Activated naive CD4-positive, alpha-beta T cell treated with anti-CD3 and anti-CD28 coated beads, Interleukin-2, amount 50 U/mL, for 24 hours (primary cell): ENCODE measurements at regions not wholly inside any gene's neighbourhood (a gene's known extent, or its start where the extent isn't known, plus 50 kb on each side); places are given as distances from the start of the nearest gene placed in this dataset.
"Not testable (repeated sequence)": the region's sequence is repeated elsewhere in the genome, so short reads cannot be mapped to it uniquely, and the experiment has no call there.

Source experiments
- H3K27ac Mint-ChIP-seq: one replicate; pipeline ENCODE4 v1.8.0; 2021; ENCODE audit warnings: mild to moderate bottlenecking, mixed read lengths
- H3K27me3 Mint-ChIP-seq: one replicate; pipeline ENCODE4 v1.8.0; 2021; ENCODE audit warnings: mixed read lengths
- H3K36me3 Mint-ChIP-seq: one replicate; pipeline ENCODE4 v1.8.0; 2021; ENCODE audit warnings: mixed read lengths
- H3K4me1 Mint-ChIP-seq: one replicate; pipeline ENCODE4 v1.8.0; 2021; ENCODE audit warnings: mixed read lengths
- H3K4me3 Mint-ChIP-seq: one replicate; pipeline ENCODE4 v1.8.0; 2021; ENCODE audit warnings: mild to moderate bottlenecking, mixed read lengths
- H3K9me3 Mint-ChIP-seq: one replicate; pipeline ENCODE4 v1.8.0; 2021; ENCODE audit warnings: mixed read lengths

GRCh38 chr6:74410630-74411029 is 714.6 kb downstream of the CD109 start:
- no peaks in the 10 kb centered on the region for H3K4me1 Mint-ChIP-seq
- no peak overlapping the region for H3K4me3 Mint-ChIP-seq
- no peaks in the 10 kb centered on the region for H3K9me3 Mint-ChIP-seq
- no peak overlapping the region for H3K27ac Mint-ChIP-seq
- no peaks in the 10 kb centered on the region for H3K27me3 Mint-ChIP-seq
- no peaks in the 10 kb centered on the region for H3K36me3 Mint-ChIP-seq

GRCh38 chr6:74409447-74409846 is 713.4 kb downstream of the CD109 start:
- Mint-ChIP-seq H3K4me1 (no peaks in the 10 kb centered on the region), H3K27me3 (no peaks in the 10 kb centered on the region), H3K36me3 (no peaks in the 10 kb centered on the region), H3K4me3 (no peak overlapping the region), H3K27ac (no peak overlapping the region), H3K9me3 (no peaks in the 10 kb centered on the region)

- H3K9me3 Mint-ChIP-seq: no peaks in the 10 kb centered on the region
- H3K27ac Mint-ChIP-seq: no peak overlapping the region
- no peaks in the 10 kb centered on the region for H3K27me3 Mint-ChIP-seq
These were observed 712.8 kb downstream of the CD109 start for GRCh38 chr6:74408844-74409243.

GRCh38 chr6:74404366-74404765 is 708.4 kb downstream of the CD109 start:
- Mint-ChIP-seq H3K27ac (no peak overlapping the region), H3K9me3 (peaks cover 5% of the 10 kb centered on the region), H3K4me3 (no peak overlapping the region), H3K36me3 (no peaks in the 10 kb centered on the region), H3K4me1 (no peaks in the 10 kb centered on the region), H3K27me3 (no peaks in the 10 kb centered on the region)

More at GRCh38 chr6:74408844-74409243, 712.8 kb downstream of the CD109 start:
- Mint-ChIP-seq H3K36me3 (no peaks in the 10 kb centered on the region), H3K4me1 (no peaks in the 10 kb centered on the region), H3K4me3 (no peak overlapping the region)

- Mint-ChIP-seq H3K36me3 (no peaks in the 10 kb centered on the region), H3K27ac (no peak overlapping the region), H3K9me3 (peaks cover 5% of the 10 kb centered on the region), H3K27me3 (no peaks in the 10 kb centered on the region), H3K4me3 (no peak overlapping the region), H3K4me1 (no peaks in the 10 kb centered on the region)
These were observed 706.8 kb downstream of the CD109 start for GRCh38 chr6:74402781-74403180.

- H3K9me3 Mint-ChIP-seq: not testable (repeated sequence)
These were observed 682.4 kb downstream of the CD109 start for GRCh38 chr6:74378437-74378836.

GRCh38 chr6:74369556-74369993 is 673.6 kb downstream of the CD109 start:
- Mint-ChIP-seq H3K4me3 (no peak overlapping the region), H3K27ac (no peak overlapping the region), H3K9me3 (no peaks in the 10 kb centered on the region), H3K27me3 (no peaks in the 10 kb centered on the region), H3K4me1 (no peaks in the 10 kb centered on the region), H3K36me3 (no peaks in the 10 kb centered on the region)

More at GRCh38 chr6:74378437-74378836, 682.4 kb downstream of the CD109 start:
- H3K36me3 Mint-ChIP-seq, H3K4me3 Mint-ChIP-seq, H3K4me1 Mint-ChIP-seq, H3K27me3 Mint-ChIP-seq, H3K27ac Mint-ChIP-seq: not testable (repeated sequence)

GRCh38 chr6:74368746-74369145 is 672.7 kb downstream of the CD109 start:
- Mint-ChIP-seq H3K9me3 (no peaks in the 10 kb centered on the region), H3K27ac (no peak overlapping the region), H3K4me3 (no peak overlapping the region), H3K27me3 (no peaks in the 10 kb centered on the region), H3K4me1 (no peaks in the 10 kb centered on the region), H3K36me3 (no peaks in the 10 kb centered on the region)

GRCh38 chr6:74366634-74367033 is 670.6 kb downstream of the CD109 start:
- Mint-ChIP-seq H3K4me3 (no peak overlapping the region), H3K4me1 (no peaks in the 10 kb centered on the region), H3K27me3 (no peaks in the 10 kb centered on the region), H3K9me3 (no peaks in the 10 kb centered on the region), H3K36me3 (no peaks in the 10 kb centered on the region), H3K27ac (no peak overlapping the region)

GRCh38 chr6:74362391-74362790 is 666.4 kb downstream of the CD109 start:
- Mint-ChIP-seq H3K27me3 (no peaks in the 10 kb centered on the region), H3K27ac (no peak overlapping the region)

GRCh38 chr6:74357321-74357720 is 661.3 kb downstream of the CD109 start:
- H3K36me3 Mint-ChIP-seq: no peaks in the 10 kb centered on the region

More at GRCh38 chr6:74362391-74362790, 666.4 kb downstream of the CD109 start:
- no peaks in the 10 kb centered on the region for H3K36me3 Mint-ChIP-seq
- H3K9me3 Mint-ChIP-seq: no peaks in the 10 kb centered on the region
- H3K4me1 Mint-ChIP-seq: no peaks in the 10 kb centered on the region
- no peak overlapping the region for H3K4me3 Mint-ChIP-seq

GRCh38 chr6:74356391-74356790 is 660.4 kb downstream of the CD109 start:
- Mint-ChIP-seq H3K27me3 (no peaks in the 10 kb centered on the region), H3K27ac (no peak overlapping the region), H3K36me3 (no peaks in the 10 kb centered on the region), H3K4me3 (no peak overlapping the region), H3K4me1 (no peaks in the 10 kb centered on the region), H3K9me3 (no peaks in the 10 kb centered on the region)

More at GRCh38 chr6:74357321-74357720, 661.3 kb downstream of the CD109 start:
- H3K4me1 Mint-ChIP-seq: no peaks in the 10 kb centered on the region
- H3K4me3 Mint-ChIP-seq: no peak overlapping the region
- no peaks in the 10 kb centered on the region for H3K27me3 Mint-ChIP-seq
- no peak overlapping the region for H3K27ac Mint-ChIP-seq
- H3K9me3 Mint-ChIP-seq: no peaks in the 10 kb centered on the region

- H3K27me3 Mint-ChIP-seq: no peaks in the 10 kb centered on the region
- no peak overlapping the region for H3K4me3 Mint-ChIP-seq
- H3K27ac Mint-ChIP-seq: no peak overlapping the region
- H3K4me1 Mint-ChIP-seq: no peaks in the 10 kb centered on the region
- peaks cover 4% of the 10 kb centered on the region for H3K9me3 Mint-ChIP-seq
- H3K36me3 Mint-ChIP-seq: no peaks in the 10 kb centered on the region
These were observed 651.0 kb downstream of the CD109 start for GRCh38 chr6:74346936-74347535.

GRCh38 chr6:74343804-74344203 is 647.8 kb downstream of the CD109 start:
- Mint-ChIP-seq H3K36me3 (no peaks in the 10 kb centered on the region), H3K27ac (no peak overlapping the region), H3K9me3 (peaks cover 4% of the 10 kb centered on the region), H3K4me3 (no peak overlapping the region), H3K27me3 (no peaks in the 10 kb centered on the region), H3K4me1 (no peaks in the 10 kb centered on the region)

GRCh38 chr6:74343321-74343720 is 647.3 kb downstream of the CD109 start:
- H3K4me1 Mint-ChIP-seq, H3K36me3 Mint-ChIP-seq, H3K9me3 Mint-ChIP-seq, H3K4me3 Mint-ChIP-seq, H3K27me3 Mint-ChIP-seq, H3K27ac Mint-ChIP-seq: not testable (repeated sequence)

- Mint-ChIP-seq H3K4me1 (no peaks in the 10 kb centered on the region), H3K27me3 (no peaks in the 10 kb centered on the region), H3K4me3 (no peak overlapping the region), H3K9me3 (peaks cover 5% of the 10 kb centered on the region), H3K36me3 (no peaks in the 10 kb centered on the region), H3K27ac (no peak overlapping the region)
These were observed 638.7 kb downstream of the CD109 start for GRCh38 chr6:74334722-74335121.

GRCh38 chr6:74333406-74333805 is 637.4 kb downstream of the CD109 start:
- no peak overlapping the region for H3K27ac Mint-ChIP-seq
- no peak overlapping the region for H3K4me3 Mint-ChIP-seq
- no peaks in the 10 kb centered on the region for H3K27me3 Mint-ChIP-seq
- H3K36me3 Mint-ChIP-seq: no peaks in the 10 kb centered on the region
- H3K4me1 Mint-ChIP-seq: no peaks in the 10 kb centered on the region
- H3K9me3 Mint-ChIP-seq: peaks cover 5% of the 10 kb centered on the region
